ENCODE measurements at regions not wholly inside any gene's neighbourhood (a gene's known extent, or its start where the extent isn't known, plus 50 kb on each side); places are given as distances from the start of the nearest gene placed in this dataset.
A peak's percentile ranks its signal among the peaks of the same experiment; 100 is the strongest.

DNA sequence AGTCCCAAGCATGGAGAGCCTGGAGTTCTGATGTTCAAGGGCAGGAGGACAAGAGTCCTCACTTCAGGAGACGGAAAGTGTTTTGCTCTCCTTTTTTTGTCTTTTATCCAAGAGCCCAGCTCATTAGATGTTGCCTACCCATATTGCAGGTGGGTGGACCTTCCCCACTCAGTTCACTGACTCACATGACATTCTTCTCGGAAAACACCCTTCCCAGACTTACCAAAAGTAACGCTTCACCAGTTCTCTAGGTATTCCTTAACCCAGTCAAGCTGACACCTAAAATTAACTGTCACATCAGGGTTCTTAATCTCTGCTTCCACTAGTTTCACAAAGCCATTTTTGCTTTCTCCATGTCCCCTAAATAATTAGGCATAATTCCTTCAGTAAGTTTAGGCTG, 2215.4 kb upstream of the PCDH20 start:
- H4K20me1 ChIP-seq (ENCODE audit: low read depth, low read length) = no peaks in the 10 kb centered on the region
- H3K79me2 ChIP-seq (ENCODE audit: insufficient read depth, low read length) = no peaks in the 10 kb centered on the region
- no peaks in the 10 kb centered on the region for H3K9me2 ChIP-seq (replicated peaks; ENCODE audit: insufficient read depth, low read length)
- H3F3A ChIP-seq (ENCODE audit: insufficient read depth) = no peaks in the 10 kb centered on the region
- H3K36me3 ChIP-seq (ENCODE audit: low read length) = no peaks in the 10 kb centered on the region
- no peak overlapping the region for H3K4me3 ChIP-seq (ENCODE audit: insufficient read depth, low read length, poor library complexity, severe bottlenecking)
- peak overlapping the region; percentile 37 for H2AFZ ChIP-seq (ENCODE audit: low read depth, low read length, severe bottlenecking)
- H3K27ac ChIP-seq (ENCODE audit: low read depth, low read length) = no peak overlapping the region
- no peaks in the 10 kb centered on the region for H3K9me3 ChIP-seq (ENCODE audit: insufficient read depth, low read length)
- no peak overlapping the region for H3K9ac ChIP-seq (ENCODE audit: low read length)
- no peaks in the 10 kb centered on the region for H3K27me3 ChIP-seq (ENCODE audit: low read length)
- TF ChIP-seq, protein P1, sequence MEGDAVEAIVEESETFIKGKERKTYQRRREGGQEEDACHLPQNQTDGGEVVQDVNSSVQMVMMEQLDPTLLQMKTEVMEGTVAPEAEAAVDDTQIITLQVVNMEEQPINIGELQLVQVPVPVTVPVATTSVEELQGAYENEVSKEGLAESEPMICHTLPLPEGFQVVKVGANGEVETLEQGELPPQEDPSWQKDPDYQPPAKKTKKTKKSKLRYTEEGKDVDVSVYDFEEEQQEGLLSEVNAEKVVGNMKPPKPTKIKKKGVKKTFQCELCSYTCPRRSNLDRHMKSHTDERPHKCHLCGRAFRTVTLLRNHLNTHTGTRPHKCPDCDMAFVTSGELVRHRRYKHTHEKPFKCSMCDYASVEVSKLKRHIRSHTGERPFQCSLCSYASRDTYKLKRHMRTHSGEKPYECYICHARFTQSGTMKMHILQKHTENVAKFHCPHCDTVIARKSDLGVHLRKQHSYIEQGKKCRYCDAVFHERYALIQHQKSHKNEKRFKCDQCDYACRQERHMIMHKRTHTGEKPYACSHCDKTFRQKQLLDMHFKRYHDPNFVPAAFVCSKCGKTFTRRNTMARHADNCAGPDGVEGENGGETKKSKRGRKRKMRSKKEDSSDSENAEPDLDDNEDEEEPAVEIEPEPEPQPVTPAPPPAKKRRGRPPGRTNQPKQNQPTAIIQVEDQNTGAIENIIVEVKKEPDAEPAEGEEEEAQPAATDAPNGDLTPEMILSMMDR (IDR thresholded peaks at IDR 0.05; ENCODE audit: insufficient read depth, low read length, poor library complexity, severe bottlenecking) = no peak
- no peak for TF ChIP-seq EZH2phosphoT487 (conservative IDR thresholded peaks at IDR 0.05; ENCODE audit: low read length)
- no peak overlapping the region for H3K4me2 ChIP-seq (ENCODE audit: low read depth, low read length, poor library complexity, severe bottlenecking)

DNA sequence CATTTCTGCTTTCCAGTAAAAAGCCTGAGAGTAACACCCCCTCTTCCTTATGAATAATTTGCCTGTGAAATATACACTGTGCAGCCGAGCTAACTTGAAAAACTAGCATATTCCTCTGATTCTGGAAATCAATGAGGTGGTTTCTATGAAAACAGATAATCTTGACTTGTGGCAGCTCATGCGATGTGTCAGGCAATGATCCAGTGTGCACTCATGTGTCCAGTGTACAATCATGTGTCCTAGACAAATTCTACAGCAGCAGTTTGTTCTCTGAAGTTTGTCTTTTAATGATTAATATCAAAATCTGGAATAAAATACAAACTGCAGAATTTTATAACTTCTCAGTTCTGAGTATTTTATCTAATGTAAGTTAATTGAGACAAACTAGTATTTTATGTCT, 2213.9 kb upstream of the PCDH20 start:
- Histone ChIP-seq H3K4me2 (ENCODE audit: low read depth, low read length, poor library complexity, severe bottlenecking) (no peak overlapping the region), H3K27me3 (ENCODE audit: low read length) (no peaks in the 10 kb centered on the region), H3K4me3 (ENCODE audit: insufficient read depth, low read length, poor library complexity, severe bottlenecking) (no peak overlapping the region), H4K20me1 (ENCODE audit: low read depth, low read length) (no peaks in the 10 kb centered on the region), H3K27ac (ENCODE audit: low read depth, low read length) (no peak overlapping the region), H2AFZ (ENCODE audit: low read depth, low read length, severe bottlenecking) (no peak overlapping the region), H3K9me2 (replicated peaks; ENCODE audit: insufficient read depth, low read length) (no peaks in the 10 kb centered on the region), H3K36me3 (ENCODE audit: low read length) (no peaks in the 10 kb centered on the region), H3F3A (ENCODE audit: insufficient read depth) (no peaks in the 10 kb centered on the region), H3K9ac (ENCODE audit: low read length) (no peak overlapping the region), H3K79me2 (ENCODE audit: insufficient read depth, low read length) (no peaks in the 10 kb centered on the region), H3K9me3 (ENCODE audit: insufficient read depth, low read length) (no peaks in the 10 kb centered on the region)
- TF ChIP-seq, protein P1 (IDR thresholded peaks at IDR 0.05; ENCODE audit: insufficient read depth, low read length, poor library complexity, severe bottlenecking) = no peak
- no peak for TF ChIP-seq EZH2phosphoT487 (conservative IDR thresholded peaks at IDR 0.05; ENCODE audit: low read length)

DNA sequence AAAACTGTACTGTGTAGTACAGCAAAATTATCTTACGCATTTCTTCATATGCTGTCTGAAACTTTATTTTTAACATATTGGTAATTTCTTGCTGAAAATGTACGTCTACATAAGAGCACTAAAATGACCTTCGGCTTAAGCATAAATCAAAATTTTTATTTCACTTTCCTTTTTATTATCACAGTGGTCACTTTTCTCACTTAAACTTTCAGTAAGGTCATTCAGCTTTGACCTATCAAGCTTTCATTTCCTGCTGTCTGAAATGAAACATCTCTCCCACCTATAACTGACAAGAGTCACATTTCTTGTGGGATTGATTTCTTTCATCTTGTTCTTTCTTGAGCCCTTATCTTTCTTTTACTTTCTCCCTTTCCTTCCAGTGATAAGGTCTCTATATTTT, 2212.7 kb upstream of the PCDH20 start:
- Histone ChIP-seq H3K79me2 (ENCODE audit: insufficient read depth, low read length) (no peaks in the 10 kb centered on the region), H3K27ac (ENCODE audit: low read depth, low read length) (no peak overlapping the region), H3K4me2 (ENCODE audit: low read depth, low read length, poor library complexity, severe bottlenecking) (no peak overlapping the region), H4K20me1 (ENCODE audit: low read depth, low read length) (no peaks in the 10 kb centered on the region), H3K4me3 (ENCODE audit: insufficient read depth, low read length, poor library complexity, severe bottlenecking) (no peak overlapping the region), H3F3A (ENCODE audit: insufficient read depth) (no peaks in the 10 kb centered on the region), H3K9me2 (replicated peaks; ENCODE audit: insufficient read depth, low read length) (no peaks in the 10 kb centered on the region), H3K27me3 (ENCODE audit: low read length) (no peaks in the 10 kb centered on the region), H3K9me3 (ENCODE audit: insufficient read depth, low read length) (no peaks in the 10 kb centered on the region), H3K9ac (ENCODE audit: low read length) (no peak overlapping the region), H3K36me3 (ENCODE audit: low read length) (no peaks in the 10 kb centered on the region), H2AFZ (ENCODE audit: low read depth, low read length, severe bottlenecking) (no peak overlapping the region)
- TF ChIP-seq, protein P1 (IDR thresholded peaks at IDR 0.05; ENCODE audit: insufficient read depth, low read length, poor library complexity, severe bottlenecking) = no peak
- TF ChIP-seq EZH2phosphoT487 (conservative IDR thresholded peaks at IDR 0.05; ENCODE audit: low read length) = no peak

All from SU-DHL-6 (cell line).